HEK293 (cell line): ENCODE measurements at regions not wholly inside any gene's neighbourhood (a gene's known extent, or its start where the extent isn't known, plus 50 kb on each side); places are given as distances from the start of the nearest gene placed in this dataset.

Experiments
- CTCF ChIA-PET: fragments of 350-600 bp; formaldehyde crosslinking; extraction: SDS; loops from one replicate; lab custom pipeline; 2021; ENCODE audit warnings: antibody characterized with exemption; lab: Yijun Ruan, JAX
- POLR2A ChIA-PET: fragments of 300-600 bp; formaldehyde crosslinking; extraction: SDS; loops from one replicate; lab custom pipeline; 2020; ENCODE audit warnings: antibody characterized with exemption, inconsistent platforms; lab: Yijun Ruan, JAX
- H3K27ac ChIP-seq: fragments of 200-500 bp; sonication (Bioruptor generic); 2 replicates; pipeline ENCODE4 v1.5.1; 2014; ENCODE audit warnings: low read depth, low read length, control low read depth, inconsistent platforms; ENCODE audit errors: extremely low read depth
- H3K36me3 ChIP-seq, 2 experiments: fragments of 200-500 bp in 1 of 2; sonication (Bioruptor generic) in 1 of 2; 1 replicate in 1 of 2; 2 replicates in 1 of 2; pipeline ENCODE4 v1.5.1; 2014 to 2017; ENCODE audit warnings: inconsistent platforms in 2 of 2, low read length in 2 of 2; ENCODE audit not compliant: control insufficient read depth in 2 of 2, insufficient read depth in 1 of 2
- H3K4me1 ChIP-seq: fragments of 200-500 bp; sonication (Bioruptor generic); 2 replicates; pipeline ENCODE4 v1.5.1; 2014; ENCODE audit warnings: mild to moderate bottlenecking, low read length, inconsistent platforms; ENCODE audit not compliant: control insufficient read depth, insufficient read depth
- H3K4me3 ChIP-seq: 2 replicates; pipeline ENCODE4 v1.5.1; 2011; ENCODE audit warnings: low read depth, mild to moderate bottlenecking, control low read depth, low read length, moderate library complexity
- H3K9me3 ChIP-seq: fragments of 200-500 bp; sonication (Bioruptor generic); 2 replicates; pipeline ENCODE4 v1.5.1; 2014; ENCODE audit warnings: low read depth, low read length, inconsistent platforms; ENCODE audit not compliant: control insufficient read depth, insufficient read depth
- ATF2 ChIP-seq: fragments of 450-650 bp; formaldehyde crosslinking; IDR thresholded peaks from 2 replicates; pipeline ENCODE4 v1.5.1; 2016; ENCODE audit warnings: missing biosample characterization, missing genetic modification characterization, low read depth
- CTCF ChIP-seq: fragments of 450-650 bp; formaldehyde crosslinking; IDR thresholded peaks from 2 replicates; pipeline ENCODE4 v1.5.1; 2016; ENCODE audit warnings: missing biosample characterization, missing genetic modification characterization
- HOXC10 ChIP-seq: sonication (generic); formaldehyde crosslinking; IDR thresholded peaks from 2 replicates; pipeline ENCODE4 v1.8.1; 2023; ENCODE audit warnings: mild to moderate bottlenecking, missing genetic modification reagents
- KLF9 ChIP-seq: fragments of 450-650 bp; formaldehyde crosslinking; IDR thresholded peaks from 2 replicates; pipeline ENCODE4 v1.5.1; 2016; ENCODE audit warnings: missing biosample characterization, missing genetic modification characterization, low read depth
- MEIS1 ChIP-seq: sonication (generic); formaldehyde crosslinking; IDR thresholded peaks from 2 replicates; pipeline ENCODE4 v1.8.1; 2022; ENCODE audit warnings: missing genetic modification reagents, mild to moderate bottlenecking, borderline replicate concordance
- MZF1 ChIP-seq: fragments of 450-650 bp; formaldehyde crosslinking; IDR thresholded peaks from 2 replicates; pipeline ENCODE4 v1.5.1; 2017; ENCODE audit warnings: missing biosample characterization, missing genetic modification characterization, borderline replicate concordance
- SETDB1 ChIP-seq: IDR thresholded peaks from one replicate; pipeline ENCODE4 v1.6.1; 2017; ENCODE audit warnings: mild to moderate bottlenecking, low read length, moderate library complexity, mixed read lengths; ENCODE audit not compliant: insufficient read length
- TCF7L2 ChIP-seq: IDR thresholded peaks from 2 replicates; pipeline ENCODE4 v1.6.1; 2011; ENCODE audit warnings: low read depth, mild to moderate bottlenecking, inconsistent platforms, low read length, moderate library complexity, borderline replicate concordance
- ZBTB17 ChIP-seq: fragments of 450-650 bp; formaldehyde crosslinking; IDR thresholded peaks from 2 replicates; pipeline ENCODE4 v1.5.1; 2016; ENCODE audit warnings: missing biosample characterization, missing genetic modification characterization
- ZBTB48 ChIP-seq: fragments of 450-650 bp; formaldehyde crosslinking; IDR thresholded peaks from 2 replicates; pipeline ENCODE4 v1.5.1; 2016; ENCODE audit warnings: missing biosample characterization, missing genetic modification characterization
- ZNF114 ChIP-seq: fragments of 450-650 bp; formaldehyde crosslinking; IDR thresholded peaks from 2 replicates; pipeline ENCODE4 v1.5.0; 2017; ENCODE audit warnings: missing biosample characterization, missing genetic modification characterization
- ZNF157 ChIP-seq: fragments of 450-650 bp; formaldehyde crosslinking; IDR thresholded peaks from 2 replicates; pipeline ENCODE4 v1.5.1; 2016; ENCODE audit warnings: missing biosample characterization, missing genetic modification characterization
- ZNF350 ChIP-seq: fragments of 450-650 bp; formaldehyde crosslinking; IDR thresholded peaks from 2 replicates; pipeline ENCODE4 v1.5.0; 2017; ENCODE audit warnings: missing biosample characterization, mild to moderate bottlenecking, missing genetic modification characterization
- ZNF37A ChIP-seq: fragments of 450-650 bp; IDR thresholded peaks from 2 replicates; pipeline ENCODE4 v1.5.1; 2018; ENCODE audit warnings: missing biosample characterization, missing genetic modification characterization
- ZNF423 ChIP-seq: fragments of 450-650 bp; formaldehyde crosslinking; IDR thresholded peaks from 2 replicates; pipeline ENCODE4 v1.5.1; 2016; ENCODE audit warnings: missing biosample characterization, missing genetic modification characterization
- ZNF664 ChIP-seq: fragments of 450-650 bp; formaldehyde crosslinking; IDR thresholded peaks from 2 replicates; pipeline ENCODE4 v1.5.1; 2016; ENCODE audit warnings: missing biosample characterization, missing genetic modification characterization
- TF ChIP-seq, protein P1 (sequence below): fragments of 450-650 bp; formaldehyde crosslinking; IDR thresholded peaks from 2 replicates; pipeline ENCODE4 v1.5.1; 2016; ENCODE audit warnings: missing biosample characterization, missing genetic modification characterization, low read depth
- TF ChIP-seq, protein P2 (sequence below): fragments of 450-650 bp; formaldehyde crosslinking; IDR thresholded peaks from 2 replicates; pipeline ENCODE4 v1.5.1; 2016; ENCODE audit warnings: missing biosample characterization, missing genetic modification characterization
- TF ChIP-seq, protein P3 (sequence below): fragments of 450-650 bp; formaldehyde crosslinking; conservative IDR thresholded peaks from 2 replicates; pipeline ENCODE4 v1.5.1; 2016; ENCODE audit warnings: low read depth, missing biosample characterization, missing genetic modification characterization

DNA sequence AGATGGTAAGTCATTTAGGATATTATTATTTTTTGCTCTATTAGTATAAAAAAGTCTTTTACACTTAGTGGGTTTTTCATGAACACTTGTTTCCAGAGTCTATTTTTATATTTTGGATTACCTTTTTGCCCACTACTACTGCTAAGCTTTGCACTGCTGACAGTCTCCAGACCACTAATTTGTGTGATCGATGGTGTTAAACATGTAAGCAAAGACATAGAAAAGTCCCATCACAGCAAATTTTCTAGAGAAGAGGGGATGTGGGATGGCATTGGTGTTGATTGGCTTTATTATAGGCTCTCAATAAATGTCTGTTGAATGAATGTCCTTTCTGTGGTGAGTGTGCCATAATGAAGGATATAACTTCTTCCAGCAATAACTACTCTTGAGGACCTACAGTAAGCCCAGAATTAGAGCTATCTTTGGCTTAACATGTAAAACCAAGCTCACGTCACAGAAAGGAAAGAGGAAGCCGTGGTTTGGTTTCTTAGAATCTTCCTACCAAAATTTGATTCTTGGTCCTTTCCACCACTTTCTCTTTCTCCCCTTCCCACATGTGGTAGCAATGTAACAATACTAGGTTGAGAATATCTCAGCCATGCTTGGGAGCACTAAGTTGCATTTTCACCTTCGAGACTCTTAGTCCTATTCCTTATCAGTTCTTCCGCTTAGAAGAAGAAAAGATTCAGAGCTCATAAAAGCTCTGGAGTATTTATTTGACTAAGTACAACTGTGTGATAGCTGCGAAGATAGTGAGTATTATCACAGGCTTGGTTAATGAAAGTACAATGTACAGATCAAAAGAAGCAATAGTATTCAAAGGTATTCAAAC lies 90.6 kb upstream of the UMPS start:
- H3K9me3 ChIP-seq, result no peaks in the 10 kb centered on the region
- CTCF ChIA-PET, result interaction anchor here (0.6 kb wide), 1 partner anchor 27 kb away, joined by 4 read pairs; no protein-coding TSS in a partner anchor
- H3K36me3 ChIP-seq, result no peaks in the 10 kb centered on the region
- POLR2A ChIA-PET, result interaction anchor here (0.6 kb wide), 1 partner anchor 775 kb away, joined by 3 read pairs; no protein-coding TSS in a partner anchor
- TF ChIP-seq, protein P1, sequence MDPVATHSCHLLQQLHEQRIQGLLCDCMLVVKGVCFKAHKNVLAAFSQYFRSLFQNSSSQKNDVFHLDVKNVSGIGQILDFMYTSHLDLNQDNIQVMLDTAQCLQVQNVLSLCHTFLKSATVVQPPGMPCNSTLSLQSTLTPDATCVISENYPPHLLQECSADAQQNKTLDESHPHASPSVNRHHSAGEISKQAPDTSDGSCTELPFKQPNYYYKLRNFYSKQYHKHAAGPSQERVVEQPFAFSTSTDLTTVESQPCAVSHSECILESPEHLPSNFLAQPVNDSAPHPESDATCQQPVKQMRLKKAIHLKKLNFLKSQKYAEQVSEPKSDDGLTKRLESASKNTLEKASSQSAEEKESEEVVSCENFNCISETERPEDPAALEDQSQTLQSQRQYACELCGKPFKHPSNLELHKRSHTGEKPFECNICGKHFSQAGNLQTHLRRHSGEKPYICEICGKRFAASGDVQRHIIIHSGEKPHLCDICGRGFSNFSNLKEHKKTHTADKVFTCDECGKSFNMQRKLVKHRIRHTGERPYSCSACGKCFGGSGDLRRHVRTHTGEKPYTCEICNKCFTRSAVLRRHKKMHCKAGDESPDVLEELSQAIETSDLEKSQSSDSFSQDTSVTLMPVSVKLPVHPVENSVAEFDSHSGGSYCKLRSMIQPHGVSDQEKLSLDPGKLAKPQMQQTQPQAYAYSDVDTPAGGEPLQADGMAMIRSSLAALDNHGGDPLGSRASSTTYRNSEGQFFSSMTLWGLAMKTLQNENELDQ (tag by site-specific recombination), result no peak
- TF ChIP-seq ZNF664 (tag by site-specific recombination), result no peak
- peak; percentile 21; the same call in 1 of the 2 replicates for TF ChIP-seq TCF7L2
- H3K4me3 ChIP-seq, result no peak overlapping the region
- no peaks in the 10 kb centered on the region for H3K4me1 ChIP-seq
- no peak overlapping the region for H3K27ac ChIP-seq

GRCh38 chr3:124640635-124641306 lies 89.5 kb upstream of the UMPS start:
- TF ChIP-seq ZNF350 (tag by site-specific recombination), result no peak
- TF ChIP-seq ZBTB48 (tag by site-specific recombination), result no peak
- no peak for TF ChIP-seq KLF9 (tag by site-specific recombination)
- no peak for TF ChIP-seq ZNF114 (tag by site-specific recombination)
- TF ChIP-seq MEIS1 (CRISPR knock-in tag), result no peak
- TF ChIP-seq ZNF37A, result no peak
- TF ChIP-seq MZF1 (tag by site-specific recombination), result no peak
- TF ChIP-seq, protein P2, sequence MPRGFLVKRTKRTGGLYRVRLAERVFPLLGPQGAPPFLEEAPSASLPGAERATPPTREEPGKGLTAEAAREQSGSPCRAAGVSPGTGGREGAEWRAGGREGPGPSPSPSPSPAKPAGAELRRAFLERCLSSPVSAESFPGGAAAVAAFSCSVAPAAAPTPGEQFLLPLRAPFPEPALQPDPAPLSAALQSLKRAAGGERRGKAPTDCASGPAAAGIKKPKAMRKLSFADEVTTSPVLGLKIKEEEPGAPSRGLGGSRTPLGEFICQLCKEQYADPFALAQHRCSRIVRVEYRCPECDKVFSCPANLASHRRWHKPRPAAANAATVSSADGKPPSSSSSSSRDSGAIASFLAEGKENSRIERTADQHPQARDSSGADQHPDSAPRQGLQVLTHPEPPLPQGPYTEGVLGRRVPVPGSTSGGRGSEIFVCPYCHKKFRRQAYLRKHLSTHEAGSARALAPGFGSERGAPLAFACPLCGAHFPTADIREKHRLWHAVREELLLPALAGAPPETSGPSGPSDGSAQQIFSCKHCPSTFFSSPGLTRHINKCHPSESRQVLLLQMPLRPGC (tag by site-specific recombination), result no peak
- TF ChIP-seq SETDB1, result no peak
- TF ChIP-seq ZNF157 (tag by site-specific recombination), result no peak
- no peak for TF ChIP-seq ZBTB17 (tag by site-specific recombination)
- no peak for TF ChIP-seq ATF2
- TF ChIP-seq ZNF423, result no peak
- TF ChIP-seq, protein P3, sequence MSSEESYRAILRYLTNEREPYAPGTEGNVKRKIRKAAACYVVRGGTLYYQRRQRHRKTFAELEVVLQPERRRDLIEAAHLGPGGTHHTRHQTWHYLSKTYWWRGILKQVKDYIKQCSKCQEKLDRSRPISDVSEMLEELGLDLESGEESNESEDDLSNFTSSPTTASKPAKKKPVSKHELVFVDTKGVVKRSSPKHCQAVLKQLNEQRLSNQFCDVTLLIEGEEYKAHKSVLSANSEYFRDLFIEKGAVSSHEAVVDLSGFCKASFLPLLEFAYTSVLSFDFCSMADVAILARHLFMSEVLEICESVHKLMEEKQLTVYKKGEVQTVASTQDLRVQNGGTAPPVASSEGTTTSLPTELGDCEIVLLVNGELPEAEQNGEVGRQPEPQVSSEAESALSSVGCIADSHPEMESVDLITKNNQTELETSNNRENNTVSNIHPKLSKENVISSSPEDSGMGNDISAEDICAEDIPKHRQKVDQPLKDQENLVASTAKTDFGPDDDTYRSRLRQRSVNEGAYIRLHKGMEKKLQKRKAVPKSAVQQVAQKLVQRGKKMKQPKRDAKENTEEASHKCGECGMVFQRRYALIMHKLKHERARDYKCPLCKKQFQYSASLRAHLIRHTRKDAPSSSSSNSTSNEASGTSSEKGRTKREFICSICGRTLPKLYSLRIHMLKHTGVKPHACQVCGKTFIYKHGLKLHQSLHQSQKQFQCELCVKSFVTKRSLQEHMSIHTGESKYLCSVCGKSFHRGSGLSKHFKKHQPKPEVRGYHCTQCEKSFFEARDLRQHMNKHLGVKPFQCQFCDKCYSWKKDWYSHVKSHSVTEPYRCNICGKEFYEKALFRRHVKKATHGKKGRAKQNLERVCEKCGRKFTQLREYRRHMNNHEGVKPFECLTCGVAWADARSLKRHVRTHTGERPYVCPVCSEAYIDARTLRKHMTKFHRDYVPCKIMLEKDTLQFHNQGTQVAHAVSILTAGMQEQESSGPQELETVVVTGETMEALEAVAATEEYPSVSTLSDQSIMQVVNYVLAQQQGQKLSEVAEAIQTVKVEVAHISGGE (tag by site-specific recombination), result no peak
- no peak for TF ChIP-seq HOXC10 (CRISPR knock-in tag)
- no peak for TF ChIP-seq CTCF
- CTCF ChIA-PET, result no interaction called here
- POLR2A ChIA-PET, result no interaction called here

More at GRCh38 chr3:124640635-124641306, 89.5 kb upstream of the UMPS start:
- no peaks in the 10 kb centered on the region for H3K36me3 ChIP-seq
- no peak overlapping the region for H3K27ac ChIP-seq
- no peaks in the 10 kb centered on the region for H3K9me3 ChIP-seq
- no peaks in the 10 kb centered on the region for H3K4me1 ChIP-seq
- no peak overlapping the region for H3K4me3 ChIP-seq
